Fibroblast of lung (primary cell): ENCODE measurements at regions not wholly inside any gene's neighbourhood (a gene's known extent, or its start where the extent isn't known, plus 50 kb on each side); places are given as distances from the start of the nearest gene placed in this dataset.

Source experiments
- DNase-seq, 2 donors: peaks; one replicate each; pipeline versions ENCODE4 v3.0.0 to v3.0.0-alpha.2; 2010; ENCODE audit warnings: low read depth in 2 of 2
- H2AFZ ChIP-seq: 2 replicates; pipeline ENCODE4 v1.5.1; 2012; ENCODE audit warnings: low read length, control low read depth, inconsistent platforms
- H3K27ac ChIP-seq: 2 replicates; pipeline ENCODE4 v1.5.1; 2011; ENCODE audit warnings: low read length, control low read depth; ENCODE audit not compliant: insufficient read depth
- H3K27me3 ChIP-seq: 2 replicates; pipeline ENCODE4 v1.5.1; 2011; ENCODE audit warnings: mild to moderate bottlenecking, low read length; ENCODE audit not compliant: control insufficient read depth, insufficient read depth
- H3K36me3 ChIP-seq: 2 replicates; pipeline ENCODE4 v1.5.1; 2011; ENCODE audit warnings: low read length; ENCODE audit not compliant: control insufficient read depth, insufficient read depth
- H3K4me1 ChIP-seq: 2 replicates; pipeline ENCODE4 v1.5.1; 2011; ENCODE audit warnings: low read length; ENCODE audit not compliant: control insufficient read depth, insufficient read depth; ENCODE audit errors: extremely low read depth
- H3K4me2 ChIP-seq: 2 replicates; pipeline ENCODE4 v1.5.1; 2011; ENCODE audit warnings: low read length, control low read depth; ENCODE audit not compliant: insufficient read depth; ENCODE audit errors: extremely low read depth
- H3K4me3 ChIP-seq, 4 experiments: fragments of 200-600 bp in 1 of 4; sonication (generic) in 1 of 4; replicated peaks in 1 of 4; 2 replicates each; pipeline ENCODE4 v1.5.1; 2011 to 2016; ENCODE audit warnings: low read length in 4 of 4, low read depth in 3 of 4, mild to moderate bottlenecking in 3 of 4, control low read depth in 2 of 4, inconsistent platforms in 1 of 4, mixed read lengths in 1 of 4; ENCODE audit not compliant: insufficient read depth in 1 of 4; ENCODE audit errors: control extremely low read depth in 1 of 4
- H3K79me2 ChIP-seq: 2 replicates; pipeline ENCODE4 v1.5.1; 2012; ENCODE audit warnings: mild to moderate bottlenecking, low read length, inconsistent platforms; ENCODE audit not compliant: control insufficient read depth, insufficient read depth
- H3K9ac ChIP-seq: 2 replicates; pipeline ENCODE4 v1.5.1; 2011; ENCODE audit warnings: mild to moderate bottlenecking, low read length, control low read depth; ENCODE audit not compliant: insufficient read depth
- H3K9me3 ChIP-seq: 2 replicates; pipeline ENCODE4 v1.5.1; 2012; ENCODE audit warnings: low read depth, low read length; ENCODE audit not compliant: control insufficient read depth, insufficient read depth
- H4K20me1 ChIP-seq: 2 replicates; pipeline ENCODE4 v1.5.1; 2011; ENCODE audit warnings: low read length; ENCODE audit not compliant: control insufficient read depth, insufficient read depth; ENCODE audit errors: extremely low read depth
- EZH2 ChIP-seq: IDR thresholded peaks from 2 replicates; pipeline ENCODE4 v1.5.1; 2012; ENCODE audit warnings: low read length, control low read depth, mild to moderate bottlenecking; ENCODE audit errors: missing control alignments
- TF ChIP-seq, protein P1 (sequence below), 2 donors: IDR thresholded peaks in 1 of 2; conservative IDR thresholded peaks in 1 of 2; 1 replicate in 1 of 2; 2 replicates in 1 of 2; pipeline ENCODE4 v1.5.1; 2011 to 2012; ENCODE audit warnings: low read length in 2 of 2, control low read depth in 1 of 2, inconsistent platforms in 1 of 2, low read depth in 1 of 2, mild to moderate bottlenecking in 1 of 2

DNA sequence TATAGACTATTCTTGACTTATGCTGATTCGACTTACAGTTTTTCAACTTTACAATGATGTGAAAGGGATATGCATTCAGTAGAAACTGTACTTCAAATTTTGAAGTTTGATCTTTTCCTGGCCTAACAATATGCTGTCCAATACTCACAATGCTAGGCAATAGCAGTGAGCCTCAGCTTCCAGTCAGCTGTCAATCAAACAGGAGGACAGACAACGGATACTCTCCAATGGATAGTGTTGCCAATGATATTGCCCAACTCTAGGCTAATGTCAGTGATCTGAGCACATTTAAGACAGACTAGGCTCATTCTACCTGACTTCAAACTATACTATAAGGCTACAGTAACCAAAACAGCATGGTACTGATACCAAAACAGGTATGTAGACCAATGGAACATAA lies 55.0 kb upstream of the ZNF280D start:
- no peak overlapping the region for H3K9ac ChIP-seq
- no peak overlapping the region for H3K4me2 ChIP-seq
- H2AFZ ChIP-seq, result no peak overlapping the region
- no peaks in the 10 kb centered on the region for H3K27me3 ChIP-seq
- H3K79me2 ChIP-seq, result no peaks in the 10 kb centered on the region
- H4K20me1 ChIP-seq, result no peaks in the 10 kb centered on the region
- H3K9me3 ChIP-seq, result no peaks in the 10 kb centered on the region
- H3K4me1 ChIP-seq, result no peaks in the 10 kb centered on the region
- H3K4me3 ChIP-seq, result no peak overlapping the region
- no peak for DNase-seq
- no peaks in the 10 kb centered on the region for H3K36me3 ChIP-seq
- no peak for TF ChIP-seq EZH2
- TF ChIP-seq, protein P1, sequence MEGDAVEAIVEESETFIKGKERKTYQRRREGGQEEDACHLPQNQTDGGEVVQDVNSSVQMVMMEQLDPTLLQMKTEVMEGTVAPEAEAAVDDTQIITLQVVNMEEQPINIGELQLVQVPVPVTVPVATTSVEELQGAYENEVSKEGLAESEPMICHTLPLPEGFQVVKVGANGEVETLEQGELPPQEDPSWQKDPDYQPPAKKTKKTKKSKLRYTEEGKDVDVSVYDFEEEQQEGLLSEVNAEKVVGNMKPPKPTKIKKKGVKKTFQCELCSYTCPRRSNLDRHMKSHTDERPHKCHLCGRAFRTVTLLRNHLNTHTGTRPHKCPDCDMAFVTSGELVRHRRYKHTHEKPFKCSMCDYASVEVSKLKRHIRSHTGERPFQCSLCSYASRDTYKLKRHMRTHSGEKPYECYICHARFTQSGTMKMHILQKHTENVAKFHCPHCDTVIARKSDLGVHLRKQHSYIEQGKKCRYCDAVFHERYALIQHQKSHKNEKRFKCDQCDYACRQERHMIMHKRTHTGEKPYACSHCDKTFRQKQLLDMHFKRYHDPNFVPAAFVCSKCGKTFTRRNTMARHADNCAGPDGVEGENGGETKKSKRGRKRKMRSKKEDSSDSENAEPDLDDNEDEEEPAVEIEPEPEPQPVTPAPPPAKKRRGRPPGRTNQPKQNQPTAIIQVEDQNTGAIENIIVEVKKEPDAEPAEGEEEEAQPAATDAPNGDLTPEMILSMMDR (conservative IDR thresholded peaks at IDR 0.05 in 1 of 2, IDR thresholded peaks at IDR 0.05 in 1 of 2; ENCODE audit: low read depth in 1 of 2, low read length in 2 of 2), result no peak
- H3K27ac ChIP-seq, result no peak overlapping the region

DNA sequence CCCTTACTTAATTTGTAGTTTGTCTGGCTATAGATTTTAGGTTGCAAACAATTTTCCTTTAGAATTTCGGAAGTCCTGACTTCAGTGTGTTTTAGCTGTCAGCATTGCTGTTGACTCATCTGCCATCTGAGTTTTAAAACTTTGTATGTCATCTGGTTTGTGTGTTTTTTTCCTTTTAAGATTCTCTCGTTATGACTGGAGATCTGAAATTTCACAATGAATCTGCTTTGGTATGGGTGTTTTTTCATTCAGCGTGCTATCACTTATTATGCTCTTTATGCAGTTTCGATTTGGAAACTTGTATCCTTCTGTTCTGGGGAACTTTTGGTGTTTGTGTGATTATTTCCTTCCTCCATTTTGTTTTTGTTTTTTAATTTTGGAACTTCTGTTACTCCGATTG lies 53.7 kb upstream of the ZNF280D start:
- Histone ChIP-seq H3K4me3 (no peak overlapping the region), H3K79me2 (no peaks in the 10 kb centered on the region), H3K27ac (no peak overlapping the region), H3K9ac (no peak overlapping the region), H3K4me1 (no peaks in the 10 kb centered on the region), H3K4me2 (no peak overlapping the region), H4K20me1 (no peaks in the 10 kb centered on the region), H3K36me3 (no peaks in the 10 kb centered on the region), H3K9me3 (no peaks in the 10 kb centered on the region), H2AFZ (no peak overlapping the region), H3K27me3 (no peaks in the 10 kb centered on the region)
- DNase-seq, result no peak
- no peak for TF ChIP-seq EZH2
- TF ChIP-seq, protein P1 (conservative IDR thresholded peaks at IDR 0.05 in 1 of 2, IDR thresholded peaks at IDR 0.05 in 1 of 2; ENCODE audit: low read depth in 1 of 2, low read length in 2 of 2), result no peak

DNA sequence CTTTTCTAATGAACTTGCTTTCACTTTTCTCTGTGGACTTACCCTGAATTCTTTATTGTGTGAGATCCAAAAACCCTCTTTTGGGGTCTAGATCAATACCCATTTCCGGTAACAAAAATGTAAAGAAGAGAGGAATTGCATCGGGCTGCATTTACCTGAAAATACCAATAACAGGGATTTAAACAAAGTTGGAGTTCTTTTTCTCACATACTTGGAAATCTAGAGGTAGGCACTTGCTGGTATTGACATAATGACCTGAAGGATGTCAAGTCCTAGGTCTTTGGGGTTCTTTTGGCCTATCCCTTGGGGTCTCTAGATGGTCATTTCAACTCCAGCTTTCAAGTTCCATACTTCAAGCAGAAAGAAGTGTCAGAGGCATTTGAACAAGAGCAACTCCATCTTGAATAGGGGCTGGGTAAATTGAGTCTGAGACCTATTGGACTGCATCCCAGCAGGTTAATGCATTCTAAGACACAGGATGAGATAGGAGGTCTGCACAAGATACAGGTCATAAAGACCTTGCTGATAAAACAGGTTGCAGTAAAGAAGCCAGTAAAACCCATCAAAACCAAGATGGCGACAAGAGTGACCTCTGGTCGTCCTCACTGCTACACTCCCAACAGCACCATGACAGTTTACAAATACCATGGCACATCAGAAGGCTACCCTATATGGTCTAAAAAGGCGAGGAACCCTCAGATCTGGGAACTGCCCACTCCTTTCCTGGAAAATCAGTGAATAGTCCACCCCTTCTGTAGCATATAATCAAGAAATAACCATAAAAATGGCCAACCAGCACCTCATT lies 50.8 kb upstream of the ZNF280D start:
- TF ChIP-seq, protein P1 (conservative IDR thresholded peaks at IDR 0.05 in 1 of 2, IDR thresholded peaks at IDR 0.05 in 1 of 2; ENCODE audit: low read depth in 1 of 2, low read length in 2 of 2), result no peak
- no peak for TF ChIP-seq EZH2
- Histone ChIP-seq H3K79me2 (no peaks in the 10 kb centered on the region), H3K27me3 (no peaks in the 10 kb centered on the region), H3K4me1 (no peaks in the 10 kb centered on the region), H3K4me2 (no peak overlapping the region), H4K20me1 (no peaks in the 10 kb centered on the region), H3K36me3 (no peaks in the 10 kb centered on the region), H2AFZ (no peak overlapping the region), H3K4me3 (no peak overlapping the region), H3K27ac (no peak overlapping the region), H3K9ac (no peak overlapping the region), H3K9me3 (no peaks in the 10 kb centered on the region)
- no peak for DNase-seq
